H9 (cell line): ENCODE measurements at regions not wholly inside any gene's neighbourhood (a gene's known extent, or its start where the extent isn't known, plus 50 kb on each side); places are given as distances from the start of the nearest gene placed in this dataset.

Source experiments
- DNase-seq: peaks from one replicate; pipeline ENCODE4 v3.0.0-alpha.2; 2017
- H2AFZ ChIP-seq: one replicate; pipeline ENCODE4 v1.6.1; 2013; ENCODE audit warnings: mild to moderate bottlenecking, low read length, control low read depth, moderate library complexity
- H2AK5ac ChIP-seq: 2 replicates; pipeline ENCODE4 v1.6.1; 2013; ENCODE audit warnings: low read length, control low read depth, mixed read lengths; ENCODE audit not compliant: insufficient read length
- H2BK120ac ChIP-seq: one replicate; pipeline ENCODE4 v1.6.1; 2013; ENCODE audit warnings: low read depth, mild to moderate bottlenecking, low read length, control low read depth, inconsistent platforms; ENCODE audit not compliant: poor library complexity, severe bottlenecking
- H2BK12ac ChIP-seq: 2 replicates; pipeline ENCODE4 v1.6.1; 2013; ENCODE audit warnings: low read length, control low read depth, mixed read lengths, low read depth; ENCODE audit not compliant: insufficient read length
- H2BK15ac ChIP-seq: 2 replicates; pipeline ENCODE4 v1.6.1; 2013; ENCODE audit warnings: low read depth, low read length, control low read depth
- H2BK20ac ChIP-seq: one replicate; pipeline ENCODE4 v1.6.1; 2013; ENCODE audit warnings: low read depth, mild to moderate bottlenecking, low read length, control low read depth, inconsistent platforms; ENCODE audit not compliant: poor library complexity, severe bottlenecking
- H2BK5ac ChIP-seq: 2 replicates; pipeline ENCODE4 v1.6.1; 2013; ENCODE audit warnings: low read length, control low read depth, mixed read lengths; ENCODE audit not compliant: insufficient read length
- H3K14ac ChIP-seq: 2 replicates; pipeline ENCODE4 v1.6.1; 2013; ENCODE audit warnings: low read length, control low read depth; ENCODE audit not compliant: insufficient read depth
- H3K18ac ChIP-seq: 2 replicates; pipeline ENCODE4 v1.6.1; 2013; ENCODE audit warnings: low read depth, mild to moderate bottlenecking, mixed read lengths, low read length, control low read depth; ENCODE audit not compliant: insufficient read length
- H3K23ac ChIP-seq: 2 replicates; pipeline ENCODE4 v1.6.1; 2013; ENCODE audit warnings: low read length, control low read depth, mixed read lengths, low read depth; ENCODE audit not compliant: insufficient read length
- H3K23me2 ChIP-seq: 2 replicates; pipeline ENCODE4 v1.6.1; 2013; ENCODE audit warnings: low read depth, mild to moderate bottlenecking, mixed read lengths, low read length, control low read depth; ENCODE audit not compliant: insufficient read length, poor library complexity, severe bottlenecking
- H3K27ac ChIP-seq: 2 replicates; pipeline ENCODE4 v1.5.1; 2013; ENCODE audit warnings: low read length, control low read depth, mixed read lengths, low read depth; ENCODE audit not compliant: insufficient read length
- H3K27me3 ChIP-seq: 2 replicates; pipeline ENCODE4 v1.6.1; 2013; ENCODE audit warnings: low read length, control low read depth, inconsistent platforms; ENCODE audit not compliant: insufficient read depth
- H3K4ac ChIP-seq: 2 replicates; pipeline ENCODE4 v1.6.1; 2013; ENCODE audit warnings: low read depth, mild to moderate bottlenecking, control low read depth, inconsistent platforms, low read length, moderate library complexity
- H3K4me1 ChIP-seq: 2 replicates; pipeline ENCODE4 v1.6.1; 2013; ENCODE audit warnings: low read length, control low read depth, inconsistent platforms; ENCODE audit not compliant: insufficient read depth
- H3K4me2 ChIP-seq: 2 replicates; pipeline ENCODE4 v1.6.1; 2013; ENCODE audit warnings: low read length, control low read depth, mixed read lengths; ENCODE audit not compliant: insufficient read length, insufficient read depth
- H3K56ac ChIP-seq: 2 replicates; pipeline ENCODE4 v1.6.1; 2013; ENCODE audit warnings: low read depth, mild to moderate bottlenecking, mixed read lengths, low read length, control low read depth; ENCODE audit not compliant: insufficient read length
- H3K79me1 ChIP-seq: 2 replicates; pipeline ENCODE4 v1.6.1; 2013; ENCODE audit warnings: low read depth, mild to moderate bottlenecking, moderate library complexity, low read length, control low read depth, inconsistent platforms; ENCODE audit not compliant: insufficient read depth, poor library complexity, severe bottlenecking
- H3K79me2 ChIP-seq: 2 replicates; pipeline ENCODE4 v1.6.1; 2013; ENCODE audit warnings: low read length, control low read depth, inconsistent platforms; ENCODE audit not compliant: insufficient read depth
- H3K9ac ChIP-seq: 2 replicates; pipeline ENCODE4 v1.6.1; 2013; ENCODE audit warnings: low read length, control low read depth, mixed read lengths; ENCODE audit not compliant: insufficient read length; ENCODE audit errors: extremely low read depth
- H3K9me3 ChIP-seq: one replicate; pipeline ENCODE4 v1.6.1; 2013; ENCODE audit warnings: low read depth, low read length, inconsistent platforms; ENCODE audit not compliant: control insufficient read depth
- H3T11ph ChIP-seq: one replicate; pipeline ENCODE4 v1.6.1; 2013; ENCODE audit warnings: mild to moderate bottlenecking, low read length, control low read depth, inconsistent platforms
- H4K20me1 ChIP-seq: one replicate; pipeline ENCODE4 v1.6.1; 2013; ENCODE audit not compliant: control insufficient read depth, insufficient read length, insufficient read depth
- H4K5ac ChIP-seq: 2 replicates; pipeline ENCODE4 v1.6.1; 2013; ENCODE audit warnings: low read depth, mild to moderate bottlenecking, mixed read lengths, low read length, control low read depth; ENCODE audit not compliant: insufficient read length
- H4K8ac ChIP-seq: replicated peaks from 2 replicates; pipeline ENCODE4 v1.6.1; 2013; ENCODE audit warnings: low read length, control low read depth, mixed read lengths, low read depth; ENCODE audit not compliant: insufficient read length
- H4K91ac ChIP-seq: 2 replicates; pipeline ENCODE4 v1.6.1; 2013; ENCODE audit warnings: low read depth, mild to moderate bottlenecking, moderate library complexity, mixed read lengths, low read length, control low read depth; ENCODE audit not compliant: insufficient read length
- H3K27ac Mint-ChIP-seq, 3 experiments: 2 replicates in 2 of 3; 3 replicates in 1 of 3; pipeline ENCODE4 v1.8.0; 2020 to 2021; ENCODE audit warnings: mixed read lengths in 3 of 3, mild to moderate bottlenecking in 1 of 3, moderate library complexity in 1 of 3
- H3K27me3 Mint-ChIP-seq: 2 replicates; pipeline ENCODE4 v1.8.0; 2021; ENCODE audit warnings: low read depth, mild to moderate bottlenecking, moderate library complexity, mixed read lengths
- H3K36me3 Mint-ChIP-seq, 3 experiments: 2 replicates in 2 of 3; 3 replicates in 1 of 3; pipeline ENCODE4 v1.8.0; 2020 to 2021; ENCODE audit warnings: low read depth in 3 of 3, mixed read lengths in 3 of 3; ENCODE audit not compliant: insufficient read depth in 1 of 3
- H3K4me1 Mint-ChIP-seq, 2 experiments: 2 replicates each; pipeline ENCODE4 v1.8.0; 2020; ENCODE audit warnings: mixed read lengths in 2 of 2
- H3K4me3 Mint-ChIP-seq, 2 experiments: 2 replicates in 1 of 2; 3 replicates in 1 of 2; pipeline ENCODE4 v1.8.0; 2020 to 2021; ENCODE audit warnings: mild to moderate bottlenecking in 2 of 2, mixed read lengths in 2 of 2, moderate library complexity in 1 of 2
- H3K9me3 Mint-ChIP-seq, 2 experiments: 2 replicates in 1 of 2; 3 replicates in 1 of 2; pipeline ENCODE4 v1.8.0; 2020; ENCODE audit warnings: mild to moderate bottlenecking in 2 of 2, mixed read lengths in 2 of 2, moderate library complexity in 1 of 2
- CTCF ChIP-seq: fragments of 200-600 bp; sonication (generic); conservative IDR thresholded peaks from 3 replicates; pipeline ENCODE4 v1.8.0; 2021; ENCODE audit warnings: antibody characterized with exemption, mild to moderate bottlenecking
- WGBS: extraction: QIAGEN DNeasy Blood & Tissue Kit; methylation state at CpG from one replicate; pipeline ENCODE4 v1.1.7; 2013; ENCODE audit warnings: missing lambda C conversion rate, low lambda C conversion rate, mixed read lengths; ENCODE audit not compliant: insufficient read length; ENCODE audit errors: extremely low coverage; 5-methylcytosine and 5-hydroxymethylcytosine counted together

GRCh38 chr4:122041312-122041711, 89.5 kb upstream of the TRPC3 start:
- H3K9me3 Mint-ChIP-seq = no peaks in the 10 kb centered on the region
- no CpG with 5 or more reads among the region's 5 CpGs for WGBS
- H2BK15ac ChIP-seq = no peak overlapping the region
- H2AFZ ChIP-seq = no peak overlapping the region
- H3K9me3 ChIP-seq = no peaks in the 10 kb centered on the region
- no peaks in the 10 kb centered on the region for H3K27me3 Mint-ChIP-seq
- H2AK5ac ChIP-seq = no peak overlapping the region
- H3K9ac ChIP-seq = no peak overlapping the region
- H3K18ac ChIP-seq = no peak overlapping the region
- no peak overlapping the region for H3K56ac ChIP-seq
- H3K23me2 ChIP-seq = no peaks in the 10 kb centered on the region
- H2BK120ac ChIP-seq = no peak overlapping the region
- no peaks in the 10 kb centered on the region for H3K36me3 Mint-ChIP-seq
- H2BK5ac ChIP-seq = no peak overlapping the region
- no peak overlapping the region for H4K91ac ChIP-seq
- no peaks in the 10 kb centered on the region for H3K4me1 ChIP-seq
- no peak overlapping the region for H3K4me3 Mint-ChIP-seq
- H3K23ac ChIP-seq = no peak overlapping the region
- H3K27me3 ChIP-seq = no peaks in the 10 kb centered on the region
- no peaks in the 10 kb centered on the region for H4K20me1 ChIP-seq
- no peak for DNase-seq
- no peak for TF ChIP-seq CTCF
- H3K27ac Mint-ChIP-seq = 0 out of 7 replicates have a peak overlapping the region, but pooled peaks of 1 of the 3 experiments have one; percentile 58
- no peaks in the 10 kb centered on the region for H3K79me1 ChIP-seq
- H3T11ph ChIP-seq = no peak overlapping the region
- H3K4ac ChIP-seq = no peak overlapping the region
- H4K5ac ChIP-seq = no peak overlapping the region
- no peak overlapping the region for H2BK20ac ChIP-seq
- no peak overlapping the region for H2BK12ac ChIP-seq
- no peak overlapping the region for H3K4me2 ChIP-seq
- no peaks in the 10 kb centered on the region for H3K79me2 ChIP-seq
- peaks cover 9 to 10% of the 10 kb centered on the region in 2 experiments; a peak in 3 of 4 replicates for H3K4me1 Mint-ChIP-seq
- H3K27ac ChIP-seq = no peak overlapping the region
- no peak overlapping the region for H4K8ac ChIP-seq
- H3K14ac ChIP-seq = no peak overlapping the region
